Activated CD4-positive, alpha-beta T cell treated with anti-CD3 and anti-CD28 coated beads, Interleukin-2, amount 10 ng/mL, durations not matched to agents 7 days and 5 days (primary cell): ENCODE measurements at regions not wholly inside any gene's neighbourhood (a gene's known extent, or its start where the extent isn't known, plus 50 kb on each side); places are given as distances from the start of the nearest gene placed in this dataset.

Source experiments
- CTCF ChIA-PET: fragments of 350-600 bp; sonication (Branson Sonifier 250); formaldehyde crosslinking; loops from one replicate; lab custom pipeline; 2021; ENCODE audit warnings: antibody characterized with exemption; lab: Charles Lee
- POLR2A ChIA-PET: fragments of 350-600 bp; sonication (Branson Sonifier 250); formaldehyde crosslinking; loops from one replicate; lab custom pipeline; 2021; ENCODE audit warnings: antibody characterized with exemption; lab: Charles Lee
- DNase-seq: peaks from one replicate; pipeline ENCODE4 v3.0.0-alpha.2; 2020
- H3K27ac Mint-ChIP-seq: one replicate; pipeline ENCODE4 v1.8.0; 2021; ENCODE audit warnings: mild to moderate bottlenecking, moderate library complexity, mixed read lengths
- H3K27me3 Mint-ChIP-seq: one replicate; pipeline ENCODE4 v1.8.0; 2021; ENCODE audit warnings: mixed read lengths
- H3K36me3 Mint-ChIP-seq: one replicate; pipeline ENCODE4 v1.8.0; 2021; ENCODE audit warnings: low read depth, mixed read lengths
- H3K4me1 Mint-ChIP-seq: one replicate; pipeline ENCODE4 v1.8.0; 2021; ENCODE audit warnings: mixed read lengths
- H3K4me3 Mint-ChIP-seq: one replicate; pipeline ENCODE4 v1.8.0; 2021; ENCODE audit warnings: mild to moderate bottlenecking, moderate library complexity, mixed read lengths
- H3K9me3 Mint-ChIP-seq: one replicate; pipeline ENCODE4 v1.8.0; 2021; ENCODE audit warnings: mixed read lengths

DNA sequence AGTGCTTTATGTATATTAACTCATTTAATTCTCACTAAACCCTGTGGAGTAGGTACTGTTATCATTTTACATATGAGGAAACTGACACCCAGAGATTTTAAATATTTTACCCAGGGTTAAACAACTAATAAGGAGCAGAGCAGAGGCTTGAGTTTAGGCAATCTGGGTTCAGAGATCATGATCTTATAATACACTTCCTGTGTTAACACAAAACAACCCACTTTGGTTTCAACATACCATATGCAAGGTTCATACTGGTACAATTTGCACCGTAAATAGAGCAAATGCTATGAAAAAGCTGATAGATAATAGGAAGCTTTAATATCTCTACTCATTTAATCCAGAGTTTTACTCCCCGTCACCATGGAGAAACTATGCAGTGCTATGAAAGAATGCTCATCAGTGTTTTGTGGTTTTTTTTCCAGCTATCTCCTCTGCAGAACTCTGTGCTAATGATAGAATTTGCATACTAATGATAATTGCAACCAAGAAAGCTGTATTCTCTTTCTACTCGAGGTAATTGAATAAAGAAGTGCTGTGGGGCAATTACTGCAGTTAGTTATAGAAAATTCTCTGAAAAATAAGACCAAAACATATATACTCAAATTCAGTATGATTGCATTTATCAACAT lies 138.8 kb upstream of the MAP9 start:
- no peak overlapping the region for H3K4me3 Mint-ChIP-seq
- CTCF ChIA-PET = no interaction called here
- H3K9me3 Mint-ChIP-seq = peaks cover under 1% of the 10 kb centered on the region
- no peak overlapping the region for H3K27ac Mint-ChIP-seq
- POLR2A ChIA-PET = no interaction called here
- peaks cover 3% of the 10 kb centered on the region for H3K27me3 Mint-ChIP-seq
- DNase-seq = no peak
- H3K4me1 Mint-ChIP-seq = no peaks in the 10 kb centered on the region
- H3K36me3 Mint-ChIP-seq = no peaks in the 10 kb centered on the region

DNA sequence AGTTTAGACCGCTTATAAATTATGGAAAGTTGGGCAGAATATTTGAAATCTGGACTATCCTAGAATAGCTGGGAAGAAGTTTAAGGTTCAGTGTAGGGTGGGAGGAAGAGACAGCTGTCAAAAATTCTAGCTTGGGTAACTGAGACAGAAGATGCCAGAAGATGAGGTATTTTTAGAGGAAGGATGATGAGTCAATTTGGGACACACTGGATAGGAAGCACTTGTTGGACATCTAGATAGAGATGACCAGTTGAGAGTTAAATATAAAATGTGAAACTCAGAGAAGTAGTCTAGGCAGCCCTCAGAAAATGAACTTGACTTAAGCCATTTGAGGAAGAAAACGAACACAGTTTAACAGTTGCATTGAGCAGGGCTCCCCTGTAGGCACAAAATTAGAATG lies 137.9 kb upstream of the MAP9 start:
- ChIA-PET POLR2A (no interaction called here), CTCF (interaction anchor here (0.7 kb wide), 1 partner anchor 9 kb away, joined by 3 read pairs; no protein-coding TSS in a partner anchor)
- peaks cover 3% of the 10 kb centered on the region for H3K27me3 Mint-ChIP-seq
- no peaks in the 10 kb centered on the region for H3K9me3 Mint-ChIP-seq
- H3K27ac Mint-ChIP-seq = no peak overlapping the region
- no peaks in the 10 kb centered on the region for H3K4me1 Mint-ChIP-seq
- H3K36me3 Mint-ChIP-seq = no peaks in the 10 kb centered on the region
- DNase-seq = no peak
- H3K4me3 Mint-ChIP-seq = no peak overlapping the region

DNA sequence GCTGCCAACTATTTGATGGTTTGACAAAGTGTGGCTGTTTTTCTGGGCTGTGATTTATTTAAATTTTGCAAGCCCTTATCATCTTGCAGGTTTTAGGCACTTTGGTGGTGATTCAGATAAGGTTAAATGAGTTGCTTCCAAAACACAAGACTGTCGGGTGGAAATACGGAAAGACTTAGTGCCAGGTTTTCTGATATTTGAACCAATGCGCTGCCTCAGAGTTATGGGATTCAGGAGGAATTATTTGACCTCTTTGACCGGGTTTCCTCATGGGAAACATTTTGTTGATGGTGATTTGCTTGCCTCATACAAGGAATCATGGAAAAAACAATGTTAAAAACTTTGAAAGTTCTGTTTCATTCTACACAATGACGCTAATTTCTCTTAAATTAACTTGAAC lies 136.1 kb upstream of the MAP9 start:
- peaks cover 3% of the 10 kb centered on the region for H3K27me3 Mint-ChIP-seq
- no peaks in the 10 kb centered on the region for H3K9me3 Mint-ChIP-seq
- DNase-seq = no peak
- POLR2A ChIA-PET = no interaction called here
- H3K4me1 Mint-ChIP-seq = no peaks in the 10 kb centered on the region
- no peak overlapping the region for H3K4me3 Mint-ChIP-seq
- no peaks in the 10 kb centered on the region for H3K36me3 Mint-ChIP-seq
- H3K27ac Mint-ChIP-seq = no peak overlapping the region
- CTCF ChIA-PET = no interaction called here

DNA sequence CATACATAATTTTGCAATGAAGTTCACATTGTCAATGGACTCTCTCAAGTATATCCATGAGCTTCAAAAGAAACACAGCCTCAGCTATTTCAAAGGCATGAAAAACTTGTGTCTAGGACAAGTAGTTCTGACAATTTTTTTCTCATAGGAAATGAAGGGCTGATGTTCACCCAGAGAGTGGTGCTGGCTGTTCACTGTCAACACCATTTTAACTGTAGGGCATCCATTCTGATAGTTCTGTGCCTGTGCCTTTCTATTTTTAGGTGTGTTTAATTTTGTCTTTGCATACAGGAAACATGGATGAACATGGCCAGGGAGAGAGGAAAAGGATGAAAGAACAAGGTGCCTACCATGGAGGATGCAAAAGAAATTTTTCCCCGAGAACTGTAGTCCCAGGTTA lies 135.3 kb upstream of the MAP9 start:
- Mint-ChIP-seq H3K36me3 (no peaks in the 10 kb centered on the region), H3K27me3 (peaks cover 3% of the 10 kb centered on the region), H3K27ac (no peak overlapping the region), H3K4me1 (no peaks in the 10 kb centered on the region), H3K9me3 (no peaks in the 10 kb centered on the region), H3K4me3 (no peak overlapping the region)
- CTCF ChIA-PET = no interaction called here
- POLR2A ChIA-PET = no interaction called here
- DNase-seq = no peak

DNA sequence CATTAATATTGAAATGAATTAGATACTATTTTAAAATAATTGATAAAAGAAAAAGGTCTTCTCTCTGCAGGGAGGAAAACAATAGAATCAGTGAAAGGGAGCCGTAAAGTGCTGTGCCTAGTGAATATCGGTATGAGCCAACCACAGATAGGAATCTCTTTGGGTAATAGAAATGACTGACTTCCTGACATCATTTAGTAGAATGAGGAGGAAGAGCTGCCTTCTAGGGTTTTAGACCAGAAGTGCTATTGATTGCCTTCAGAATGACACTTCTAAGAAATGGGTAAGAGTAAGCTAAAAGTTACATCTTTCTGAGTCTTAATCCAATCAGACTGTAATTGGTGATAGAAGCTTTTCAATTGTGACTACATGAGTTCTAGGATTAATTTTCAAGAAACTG lies 134.0 kb upstream of the MAP9 start:
- Mint-ChIP-seq H3K36me3 (no peaks in the 10 kb centered on the region), H3K27ac (no peak overlapping the region), H3K4me1 (no peaks in the 10 kb centered on the region), H3K4me3 (no peak overlapping the region), H3K27me3 (peaks cover 3% of the 10 kb centered on the region), H3K9me3 (no peaks in the 10 kb centered on the region)
- no peak for DNase-seq
- CTCF ChIA-PET = no interaction called here
- POLR2A ChIA-PET = no interaction called here

DNA sequence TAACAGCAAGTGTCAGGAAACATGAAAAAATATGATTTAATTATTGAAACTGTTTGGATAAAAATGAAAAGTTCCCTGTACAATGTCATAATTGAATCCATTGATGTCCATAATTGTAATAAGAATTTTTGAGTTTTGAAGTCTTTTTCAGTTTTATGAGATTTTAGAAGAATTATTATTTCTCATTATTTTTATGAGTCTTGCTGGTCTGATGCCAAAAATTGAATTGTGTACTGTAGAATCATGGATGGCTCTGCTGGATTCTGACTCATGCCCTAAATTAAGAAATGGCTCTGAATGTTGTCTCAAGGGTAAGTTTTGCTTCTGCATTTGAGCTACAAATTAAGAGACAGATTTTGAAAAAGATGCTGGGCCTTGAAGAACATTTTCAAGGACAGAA lies 132.8 kb upstream of the MAP9 start:
- H3K4me1 Mint-ChIP-seq = no peaks in the 10 kb centered on the region
- H3K4me3 Mint-ChIP-seq = no peak overlapping the region
- POLR2A ChIA-PET = no interaction called here
- no peak overlapping the region for H3K27ac Mint-ChIP-seq
- H3K27me3 Mint-ChIP-seq = peaks cover 2% of the 10 kb centered on the region
- CTCF ChIA-PET = interaction anchor here (1.5 kb wide), 1 partner anchor 11 kb away, joined by 4 read pairs; no protein-coding TSS in a partner anchor
- DNase-seq = no peak
- no peaks in the 10 kb centered on the region for H3K36me3 Mint-ChIP-seq
- H3K9me3 Mint-ChIP-seq = no peaks in the 10 kb centered on the region

DNA sequence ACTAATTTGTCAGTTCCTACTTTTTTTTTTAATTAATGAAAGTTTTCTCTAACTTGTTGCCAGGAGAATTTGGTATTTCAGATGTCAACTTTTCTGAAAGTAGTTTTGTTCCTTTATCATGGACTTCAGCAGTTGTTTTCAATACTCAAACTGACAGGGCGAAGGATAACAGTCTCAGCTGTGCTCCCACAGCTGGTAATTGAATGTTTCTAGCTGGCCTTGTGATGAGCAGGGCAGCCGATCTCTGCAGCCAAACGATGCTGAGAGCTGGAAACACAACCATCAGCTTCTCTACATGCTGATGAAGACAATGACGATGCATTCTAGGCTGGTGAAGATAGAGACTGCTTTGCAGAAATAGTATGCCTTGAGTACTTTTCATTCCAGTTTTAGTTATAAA lies 130.0 kb upstream of the MAP9 start:
- POLR2A ChIA-PET = no interaction called here
- no peaks in the 10 kb centered on the region for H3K36me3 Mint-ChIP-seq
- H3K27me3 Mint-ChIP-seq = no peaks in the 10 kb centered on the region
- CTCF ChIA-PET = no interaction called here
- DNase-seq = no peak
- no peak overlapping the region for H3K4me3 Mint-ChIP-seq
- H3K9me3 Mint-ChIP-seq = no peaks in the 10 kb centered on the region
- no peaks in the 10 kb centered on the region for H3K4me1 Mint-ChIP-seq
- H3K27ac Mint-ChIP-seq = no peak overlapping the region

DNA sequence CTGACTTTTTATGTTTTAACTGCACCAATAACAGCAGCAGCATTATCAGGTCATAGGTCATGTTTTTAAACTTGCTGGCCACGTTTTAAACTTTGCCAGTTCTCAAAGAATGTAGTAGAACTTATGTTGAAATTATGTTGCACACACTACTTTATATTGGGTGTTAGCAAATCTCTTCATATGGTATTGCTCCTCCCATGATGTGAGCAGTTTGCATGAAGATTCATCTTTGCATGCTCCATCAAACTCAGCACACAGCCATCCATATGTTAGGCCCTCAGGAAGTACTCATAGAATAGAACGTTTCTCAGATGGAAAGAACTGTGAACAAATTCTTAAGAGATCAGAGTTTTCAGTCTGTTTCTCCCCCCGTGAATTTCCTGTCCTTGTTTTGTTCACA lies 128.6 kb upstream of the MAP9 start:
- POLR2A ChIA-PET = no interaction called here
- Mint-ChIP-seq H3K4me1 (no peaks in the 10 kb centered on the region), H3K27ac (no peak overlapping the region), H3K4me3 (no peak overlapping the region), H3K27me3 (no peaks in the 10 kb centered on the region), H3K36me3 (no peaks in the 10 kb centered on the region), H3K9me3 (no peaks in the 10 kb centered on the region)
- no peak for DNase-seq
- CTCF ChIA-PET = interaction anchor here (1.1 kb wide), 1 partner anchor 9 kb away, joined by 3 read pairs; no protein-coding TSS in a partner anchor

DNA sequence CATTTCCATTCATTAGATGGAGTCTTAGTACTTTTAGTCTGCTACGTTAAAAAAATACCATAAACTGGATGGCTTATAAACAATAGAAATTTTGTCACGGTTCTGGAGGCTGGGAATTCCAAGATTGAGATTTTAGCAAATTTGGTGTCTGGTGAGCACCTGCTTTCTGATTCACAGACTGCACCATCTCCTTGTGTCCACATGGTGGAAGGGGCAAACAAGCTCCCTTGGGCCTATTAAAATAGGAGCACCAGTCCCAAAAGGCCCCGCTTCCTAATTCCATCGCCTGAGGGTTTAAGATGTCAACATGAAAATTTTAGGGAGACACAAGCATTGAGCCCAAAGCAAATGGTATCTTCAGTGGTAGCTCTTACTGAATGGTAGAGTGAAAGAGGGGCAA lies 120.5 kb upstream of the MAP9 start:
- Mint-ChIP-seq H3K27ac (no peak overlapping the region), H3K27me3 (no peaks in the 10 kb centered on the region), H3K4me3 (no peak overlapping the region), H3K9me3 (no peaks in the 10 kb centered on the region), H3K4me1 (no peaks in the 10 kb centered on the region), H3K36me3 (no peaks in the 10 kb centered on the region)
- ChIA-PET POLR2A (no interaction called here), CTCF (no interaction called here)
- DNase-seq = no peak

DNA sequence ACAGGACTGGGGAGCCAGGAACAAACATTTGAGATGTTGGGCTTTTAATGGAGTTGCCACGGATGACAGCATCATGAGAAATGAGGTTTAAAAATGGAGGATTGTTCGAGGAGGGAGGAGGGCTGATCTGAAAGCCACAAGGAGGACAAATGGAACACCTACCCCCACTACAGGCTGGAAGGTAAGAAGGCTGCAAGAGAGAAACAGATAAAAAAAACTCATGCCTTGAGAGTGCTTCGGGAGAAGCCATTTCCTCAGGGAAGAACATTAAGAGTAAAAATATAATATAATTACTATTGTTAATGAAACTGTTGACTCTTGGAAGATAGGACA lies 119.5 kb upstream of the MAP9 start:
- DNase-seq = no peak
- ChIA-PET CTCF (no interaction called here), POLR2A (no interaction called here)
- Mint-ChIP-seq H3K9me3 (no peaks in the 10 kb centered on the region), H3K27me3 (no peaks in the 10 kb centered on the region), H3K36me3 (no peaks in the 10 kb centered on the region), H3K4me1 (no peaks in the 10 kb centered on the region), H3K27ac (no peak overlapping the region), H3K4me3 (no peak overlapping the region)

DNA sequence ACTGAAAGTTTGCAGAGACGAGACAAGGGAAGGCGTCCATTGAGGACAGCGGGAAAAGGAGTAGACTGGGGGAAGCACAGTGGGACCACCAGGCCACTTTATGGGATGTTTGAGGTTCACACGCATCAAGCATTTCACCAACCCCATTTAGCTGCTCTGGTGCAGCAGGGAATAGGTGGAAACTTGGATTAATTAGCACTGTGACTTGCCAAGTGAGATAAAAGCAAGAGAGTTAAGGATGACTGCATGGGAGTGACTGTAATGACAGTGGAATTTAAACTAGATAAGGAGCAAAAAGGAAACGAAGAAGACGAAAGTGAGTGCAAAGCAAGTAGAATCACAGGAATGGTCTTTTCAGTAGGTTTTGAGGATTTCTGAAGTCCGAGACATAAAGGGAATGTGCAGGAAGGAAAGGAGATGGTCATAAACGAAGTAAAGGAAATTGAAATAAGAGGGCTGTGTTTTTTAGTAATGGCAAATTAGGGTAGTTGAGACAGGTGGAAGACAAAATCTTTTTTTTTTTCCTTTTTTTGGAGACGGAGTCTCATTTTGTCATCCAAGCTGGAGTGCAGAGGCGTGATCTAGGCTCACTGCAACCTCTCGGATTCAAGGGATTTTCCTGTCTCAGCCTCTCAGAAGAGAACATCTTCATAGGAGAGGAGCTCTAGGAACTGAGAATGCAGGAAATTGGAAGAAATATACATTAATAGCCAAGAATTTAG lies 119.0 kb upstream of the MAP9 start:
- Mint-ChIP-seq H3K9me3 (no peaks in the 10 kb centered on the region), H3K27ac (no peak overlapping the region), H3K4me1 (no peaks in the 10 kb centered on the region), H3K27me3 (no peaks in the 10 kb centered on the region), H3K4me3 (no peak overlapping the region), H3K36me3 (no peaks in the 10 kb centered on the region)
- ChIA-PET POLR2A (no interaction called here), CTCF (no interaction called here)
- DNase-seq = no peak

DNA sequence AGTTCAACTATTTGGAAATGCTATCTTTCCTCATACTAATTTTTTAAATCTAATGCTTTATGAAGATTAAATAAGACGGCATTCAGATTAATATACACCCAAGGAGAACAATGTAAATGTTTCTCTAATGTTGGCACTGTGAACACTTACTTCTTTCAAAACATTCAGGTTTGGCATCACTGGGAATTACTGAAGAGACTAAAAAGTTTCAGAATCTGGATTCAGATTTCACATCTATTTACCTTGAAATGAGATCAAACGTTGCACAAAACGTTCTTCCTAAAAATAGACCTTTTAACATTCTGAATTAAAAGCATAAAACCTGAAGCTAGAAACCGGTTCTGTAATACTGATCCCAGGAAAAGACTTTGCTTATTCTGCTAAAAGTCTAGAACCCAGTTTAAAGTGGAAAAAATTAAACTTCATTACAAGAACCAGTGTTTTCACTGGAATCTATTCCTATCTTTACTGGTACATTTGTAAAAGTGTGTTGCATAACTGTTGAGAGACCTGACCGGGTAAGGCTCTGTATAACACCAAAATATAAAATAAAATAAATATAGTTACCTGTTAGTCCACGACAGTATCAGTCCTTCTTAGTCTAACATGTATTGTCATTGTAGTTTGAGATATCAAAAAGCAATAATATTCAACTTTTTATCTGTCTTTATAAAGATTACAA lies 117.4 kb upstream of the MAP9 start:
- no peaks in the 10 kb centered on the region for H3K9me3 Mint-ChIP-seq
- ChIA-PET POLR2A (no interaction called here), CTCF (no interaction called here)
- H3K36me3 Mint-ChIP-seq = no peaks in the 10 kb centered on the region
- H3K27me3 Mint-ChIP-seq = no peaks in the 10 kb centered on the region
- no peak overlapping the region for H3K4me3 Mint-ChIP-seq
- H3K27ac Mint-ChIP-seq = no peak overlapping the region
- H3K4me1 Mint-ChIP-seq = no peaks in the 10 kb centered on the region
- no peak for DNase-seq

DNA sequence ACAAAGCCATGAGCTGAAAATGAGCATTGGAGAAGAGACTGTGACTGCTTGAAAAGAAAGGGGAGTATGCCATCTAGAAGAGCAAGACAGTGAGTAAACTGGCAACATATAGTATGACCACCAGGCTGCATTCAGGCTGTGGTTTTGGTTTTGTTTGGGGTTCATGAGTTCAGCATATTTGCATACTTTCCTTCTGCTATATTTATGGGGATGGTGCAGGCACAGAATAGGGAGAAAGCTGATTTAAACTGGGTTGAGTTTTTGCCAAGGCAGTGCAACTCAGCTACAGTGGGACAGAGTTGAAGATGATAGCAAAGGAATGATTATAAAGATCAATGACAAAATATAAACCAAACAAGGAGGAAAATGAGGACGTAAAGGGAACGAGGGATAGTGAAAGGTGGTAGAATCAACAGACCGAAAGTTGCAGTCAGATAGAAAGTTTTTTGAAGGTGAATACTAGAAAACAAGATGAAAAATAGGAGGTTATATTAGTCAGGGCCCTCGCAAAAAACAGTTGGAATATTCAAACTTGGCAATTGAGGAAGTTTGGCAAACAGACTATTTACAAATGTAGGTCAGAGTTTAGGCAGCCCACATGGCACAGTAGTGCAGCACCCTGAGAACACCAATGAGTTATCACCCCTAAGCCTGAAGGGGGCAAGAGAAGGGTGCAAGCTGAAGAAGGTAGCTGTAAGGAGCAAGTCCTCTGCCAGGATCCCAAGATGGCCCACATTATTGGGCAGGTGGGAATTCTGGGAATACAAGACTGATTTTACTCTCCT lies 114.8 kb upstream of the MAP9 start:
- Mint-ChIP-seq H3K27me3 (no peaks in the 10 kb centered on the region), H3K4me1 (no peaks in the 10 kb centered on the region), H3K4me3 (no peak overlapping the region), H3K36me3 (no peaks in the 10 kb centered on the region), H3K9me3 (no peaks in the 10 kb centered on the region), H3K27ac (no peak overlapping the region)
- ChIA-PET POLR2A (no interaction called here), CTCF (no interaction called here)
- DNase-seq = no peak
